MCF 10A (cell line): ENCODE measurements at regions not wholly inside any gene's neighbourhood (a gene's known extent, or its start where the extent isn't known, plus 50 kb on each side); places are given as distances from the start of the nearest gene placed in this dataset.

ENCODE experiments used
- BruUV-seq: library from RNA; stranded (reverse); fragments of 400-500 nt; replicated peaks from 2 replicates; lab custom pipeline; 2021; lab: Mats Ljungman, UMichigan
- CTCF ChIA-PET: fragments of 300-600 bp; sonication (Branson Sonifier 250); formaldehyde crosslinking; extraction: SDS; loops from one replicate; lab custom pipeline; 2021; ENCODE audit warnings: antibody characterized with exemption, inconsistent platforms; lab: Yijun Ruan, JAX
- POLR2A ChIA-PET: fragments of 300-600, 350-650 bp; sonication (Branson Sonifier 250); formaldehyde crosslinking; extraction: SDS; loops from one replicate; lab custom pipeline; 2020; ENCODE audit warnings: antibody characterized with exemption, inconsistent platforms; lab: Yijun Ruan, JAX
- DNase-seq: peaks from one replicate; pipeline ENCODE4 v3.0.0-alpha.2; 2018; ENCODE audit not compliant: unreplicated experiment
- H3K27ac Mint-ChIP-seq: one replicate; pipeline ENCODE4 v1.8.0; 2022; ENCODE audit warnings: mild to moderate bottlenecking, low read depth, mixed read lengths; ENCODE audit not compliant: unreplicated experiment
- H3K27me3 Mint-ChIP-seq: one replicate; pipeline ENCODE4 v1.8.0; 2022; ENCODE audit warnings: mixed read lengths; ENCODE audit not compliant: insufficient read depth, unreplicated experiment
- H3K36me3 Mint-ChIP-seq: one replicate; pipeline ENCODE4 v1.8.0; 2022; ENCODE audit warnings: mild to moderate bottlenecking, moderate library complexity, mixed read lengths; ENCODE audit not compliant: insufficient read depth, unreplicated experiment
- H3K4me1 Mint-ChIP-seq: one replicate; pipeline ENCODE4 v1.8.0; 2022; ENCODE audit warnings: mixed read lengths; ENCODE audit not compliant: insufficient read depth, unreplicated experiment
- H3K4me3 Mint-ChIP-seq: one replicate; pipeline ENCODE4 v1.8.0; 2022; ENCODE audit warnings: mild to moderate bottlenecking, moderate library complexity, mixed read lengths; ENCODE audit not compliant: unreplicated experiment
- H3K9me3 Mint-ChIP-seq: one replicate; pipeline ENCODE4 v1.8.0; 2022; ENCODE audit warnings: mixed read lengths; ENCODE audit not compliant: unreplicated experiment
- CTCF ChIP-seq: fragments of 200-600 bp; IDR thresholded peaks from one replicate; pipeline ENCODE4 v1.8.0; 2022; ENCODE audit warnings: antibody characterized with exemption, mild to moderate bottlenecking; ENCODE audit not compliant: unreplicated experiment
- intact Hi-C: fragments of 100-400 bp; cut with micrococcal nuclease; formaldehyde crosslinking; loops from 2 replicates; pipeline ENCODE4 v1.14.1; 2022

GRCh38 chr13:79119578-79120107 is 286.4 kb downstream of the RBM26 start:
- Mint-ChIP-seq H3K4me1 (peaks cover 26% of the 10 kb centered on the region), H3K36me3 (no peaks in the 10 kb centered on the region), H3K27me3 (no peaks in the 10 kb centered on the region), H3K9me3 (peaks cover 14% of the 10 kb centered on the region), H3K4me3 (no peak overlapping the region), H3K27ac (no peak overlapping the region)
- BruUV-seq, result no TSS peak
- POLR2A ChIA-PET, result interaction anchor here (0.7 kb wide), 1 partner anchor 8 kb away, joined by 5 read pairs; no protein-coding TSS in a partner anchor
- intact Hi-C loops, result no loop called here
- TF ChIP-seq CTCF, result no peak
- DNase-seq, result no peak
- CTCF ChIA-PET, result interaction anchor here (0.8 kb wide), 1 partner anchor 29 kb away, joined by 4 read pairs; no protein-coding TSS in a partner anchor

GRCh38 chr13:79112016-79112415 is 294.0 kb downstream of the RBM26 start:
- Mint-ChIP-seq H3K9me3 (peaks cover 18% of the 10 kb centered on the region), H3K27ac (no peak overlapping the region), H3K36me3 (no peaks in the 10 kb centered on the region), H3K27me3 (no peaks in the 10 kb centered on the region), H3K4me1 (peaks cover 4% of the 10 kb centered on the region), H3K4me3 (no peak overlapping the region)
- intact Hi-C loops, result no loop called here
- no peak for DNase-seq
- POLR2A ChIA-PET, result interaction anchor here (0.6 kb wide), 1 partner anchor 31 kb away, joined by 3 read pairs; no protein-coding TSS in a partner anchor
- BruUV-seq, result no TSS peak
- CTCF ChIA-PET, result interaction anchor here (1.2 kb wide), 1 partner anchor 12 kb away, joined by 4 read pairs; no protein-coding TSS in a partner anchor
- no peak for TF ChIP-seq CTCF

- no peak for DNase-seq
- no TSS peak for BruUV-seq
- Mint-ChIP-seq H3K9me3 (peaks cover 11% of the 10 kb centered on the region), H3K4me3 (no peak overlapping the region), H3K36me3 (no peaks in the 10 kb centered on the region), H3K27me3 (no peaks in the 10 kb centered on the region), H3K27ac (no peak overlapping the region), H3K4me1 (no peaks in the 10 kb centered on the region)
- intact Hi-C loops, result no loop called here
- no peak for TF ChIP-seq CTCF
- CTCF ChIA-PET, result no interaction called here
- POLR2A ChIA-PET, result no interaction called here
Observed at GRCh38 chr13:79108914-79109643, 297.0 kb downstream of the RBM26 start.

- Mint-ChIP-seq H3K4me1 (no peaks in the 10 kb centered on the region), H3K4me3 (no peak overlapping the region), H3K36me3 (no peaks in the 10 kb centered on the region), H3K27me3 (no peaks in the 10 kb centered on the region), H3K27ac (no peak overlapping the region), H3K9me3 (no peaks in the 10 kb centered on the region)
- ChIA-PET POLR2A (interaction anchor here (1.2 kb wide), 1 partner anchor 20 kb away, joined by 4 read pairs; no protein-coding TSS in a partner anchor), CTCF (interaction anchor here (0.7 kb wide), 1 partner anchor 47 kb away, joined by 3 read pairs; no protein-coding TSS in a partner anchor)
- no peak for TF ChIP-seq CTCF
- intact Hi-C loops, result no loop called here
- no peak for DNase-seq
- BruUV-seq, result no TSS peak
Observed at GRCh38 chr13:79098596-79098995, 307.5 kb downstream of the RBM26 start.
